Endothelial cell (in vitro differentiated cells): ENCODE measurements at regions not wholly inside any gene's neighbourhood (a gene's known extent, or its start where the extent isn't known, plus 50 kb on each side); places are given as distances from the start of the nearest gene placed in this dataset.

Source experiments
- DNase-seq: peaks from one replicate; pipeline ENCODE4 v3.0.0; 2021; ENCODE audit warnings: low spot score
- H3K27ac Mint-ChIP-seq: one replicate; pipeline ENCODE4 v1.8.0; 2021; ENCODE audit warnings: mixed read lengths, inconsistent platforms; ENCODE audit not compliant: unreplicated experiment
- H3K27me3 Mint-ChIP-seq: one replicate; pipeline ENCODE4 v1.8.0; 2021; ENCODE audit warnings: mild to moderate bottlenecking, moderate library complexity, mixed read lengths, inconsistent platforms; ENCODE audit not compliant: unreplicated experiment
- H3K36me3 Mint-ChIP-seq: one replicate; pipeline ENCODE4 v1.8.0; 2021; ENCODE audit warnings: mild to moderate bottlenecking, low read depth, mixed read lengths, inconsistent platforms; ENCODE audit not compliant: unreplicated experiment
- H3K4me1 Mint-ChIP-seq: one replicate; pipeline ENCODE4 v1.8.0; 2021; ENCODE audit warnings: mild to moderate bottlenecking, mixed read lengths, inconsistent platforms; ENCODE audit not compliant: unreplicated experiment
- H3K4me3 Mint-ChIP-seq: one replicate; pipeline ENCODE4 v1.8.0; 2021; ENCODE audit warnings: mild to moderate bottlenecking, mixed read lengths, inconsistent platforms; ENCODE audit not compliant: unreplicated experiment
- H3K9me3 Mint-ChIP-seq: one replicate; pipeline ENCODE4 v1.8.0; 2021; ENCODE audit warnings: mixed read lengths, inconsistent platforms; ENCODE audit not compliant: unreplicated experiment
- TF ChIP-seq, protein P1 (sequence below): fragments of 200-600 bp; sonication (generic); IDR thresholded peaks from one replicate; pipeline ENCODE4 v1.5.0; 2021; ENCODE audit warnings: antibody characterized with exemption; ENCODE audit not compliant: unreplicated experiment

DNA sequence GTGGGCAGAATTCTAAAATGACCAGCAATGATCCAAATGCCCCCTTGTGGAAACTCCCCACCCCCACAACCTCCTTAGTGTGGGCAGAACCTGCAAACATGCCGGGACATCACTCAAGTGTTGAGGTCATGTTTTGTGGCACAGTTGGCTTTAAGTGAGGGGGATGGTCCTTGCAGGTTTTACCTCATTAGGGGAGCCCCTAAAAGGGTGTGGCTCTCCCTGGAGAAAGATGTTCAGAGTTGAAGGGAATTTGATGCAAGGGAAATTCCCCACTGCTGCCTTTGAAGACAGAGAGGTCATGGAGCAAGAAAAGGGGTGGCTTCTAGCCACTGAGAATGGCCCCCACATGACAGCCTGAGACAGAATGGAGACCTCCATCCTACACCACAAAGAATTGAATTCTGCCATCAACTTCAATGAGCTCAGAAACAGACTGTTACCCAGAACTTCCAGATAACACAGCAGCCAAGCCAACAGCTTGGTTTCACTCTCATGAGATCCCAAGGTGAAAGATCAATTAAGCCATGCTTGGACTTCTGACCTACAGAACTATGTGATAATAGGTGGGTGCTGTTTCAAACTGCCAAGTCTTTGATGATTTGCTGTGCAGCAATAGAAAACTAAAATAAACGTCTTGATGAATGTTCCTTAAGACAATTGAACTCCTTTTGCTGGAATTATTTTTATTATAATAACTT lies 103.4 kb downstream of the MED10 start:
- no peak overlapping the region for H3K27ac Mint-ChIP-seq
- H3K9me3 Mint-ChIP-seq = no peaks in the 10 kb centered on the region
- no peaks in the 10 kb centered on the region for H3K4me1 Mint-ChIP-seq
- H3K27me3 Mint-ChIP-seq = peaks cover 5% of the 10 kb centered on the region
- H3K4me3 Mint-ChIP-seq = no peak overlapping the region
- DNase-seq = no peak
- H3K36me3 Mint-ChIP-seq = no peaks in the 10 kb centered on the region
- TF ChIP-seq, protein P1, sequence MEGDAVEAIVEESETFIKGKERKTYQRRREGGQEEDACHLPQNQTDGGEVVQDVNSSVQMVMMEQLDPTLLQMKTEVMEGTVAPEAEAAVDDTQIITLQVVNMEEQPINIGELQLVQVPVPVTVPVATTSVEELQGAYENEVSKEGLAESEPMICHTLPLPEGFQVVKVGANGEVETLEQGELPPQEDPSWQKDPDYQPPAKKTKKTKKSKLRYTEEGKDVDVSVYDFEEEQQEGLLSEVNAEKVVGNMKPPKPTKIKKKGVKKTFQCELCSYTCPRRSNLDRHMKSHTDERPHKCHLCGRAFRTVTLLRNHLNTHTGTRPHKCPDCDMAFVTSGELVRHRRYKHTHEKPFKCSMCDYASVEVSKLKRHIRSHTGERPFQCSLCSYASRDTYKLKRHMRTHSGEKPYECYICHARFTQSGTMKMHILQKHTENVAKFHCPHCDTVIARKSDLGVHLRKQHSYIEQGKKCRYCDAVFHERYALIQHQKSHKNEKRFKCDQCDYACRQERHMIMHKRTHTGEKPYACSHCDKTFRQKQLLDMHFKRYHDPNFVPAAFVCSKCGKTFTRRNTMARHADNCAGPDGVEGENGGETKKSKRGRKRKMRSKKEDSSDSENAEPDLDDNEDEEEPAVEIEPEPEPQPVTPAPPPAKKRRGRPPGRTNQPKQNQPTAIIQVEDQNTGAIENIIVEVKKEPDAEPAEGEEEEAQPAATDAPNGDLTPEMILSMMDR = no peak

DNA sequence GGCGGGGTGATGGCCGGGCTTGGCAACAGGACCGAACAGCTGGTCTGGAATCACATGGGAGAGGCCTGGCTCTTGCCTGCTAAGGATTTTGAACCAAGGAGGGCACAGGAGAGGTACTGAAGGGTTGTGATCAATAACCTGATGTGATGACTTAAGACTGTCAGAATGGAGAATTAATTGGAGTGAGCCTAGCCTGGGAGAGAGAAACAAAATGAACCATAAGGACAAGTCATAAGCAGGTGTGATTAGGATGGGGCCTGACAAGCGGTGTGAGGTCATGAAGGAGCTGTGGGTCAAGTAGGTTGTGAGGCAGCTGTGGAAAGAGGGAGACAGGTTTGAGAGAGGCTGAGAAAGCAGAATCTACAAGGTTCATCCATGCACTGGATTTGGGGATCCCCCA lies 104.6 kb downstream of the MED10 start:
- no peaks in the 10 kb centered on the region for H3K36me3 Mint-ChIP-seq
- TF ChIP-seq, protein P1 = no peak

DNA sequence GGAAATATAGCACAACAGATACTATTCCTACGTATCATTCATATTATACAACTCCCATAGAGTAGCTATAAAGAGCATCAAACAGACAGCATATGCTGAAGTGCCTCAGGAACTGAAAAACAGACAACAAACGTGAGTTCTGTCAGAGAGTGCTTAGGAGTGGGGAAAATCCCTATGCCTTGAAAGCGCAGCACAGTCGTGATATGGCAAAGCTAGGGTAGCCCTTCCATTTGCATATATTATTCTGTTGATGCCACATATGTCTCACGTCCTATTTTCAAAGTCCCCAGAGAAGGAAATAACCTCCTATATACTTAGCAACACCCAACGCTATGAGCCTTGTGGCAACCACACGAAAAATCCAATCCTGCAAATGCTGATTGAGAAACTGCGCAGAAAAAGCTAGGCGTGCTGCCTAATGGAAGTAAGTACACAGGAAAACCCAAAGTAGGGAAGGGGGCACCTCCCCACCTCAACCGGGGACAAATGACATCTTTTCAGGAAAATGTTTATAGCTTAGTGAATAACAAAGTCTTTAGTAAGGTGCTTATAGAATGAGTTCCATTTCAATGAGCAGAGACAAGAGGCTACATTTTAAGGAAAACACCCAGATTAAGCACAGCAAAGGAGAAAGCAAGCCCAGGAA lies 105.1 kb downstream of the MED10 start:
- DNase-seq = no peak
- Mint-ChIP-seq H3K27me3 (peaks cover 4% of the 10 kb centered on the region), H3K9me3 (no peaks in the 10 kb centered on the region), H3K4me3 (no peak overlapping the region), H3K27ac (no peak overlapping the region), H3K4me1 (no peaks in the 10 kb centered on the region), H3K36me3 (no peaks in the 10 kb centered on the region)
- TF ChIP-seq, protein P1 = no peak

More for the DNA sequence above, 104.6 kb downstream of the MED10 start:
- H3K4me3 Mint-ChIP-seq = no peak overlapping the region
- no peaks in the 10 kb centered on the region for H3K9me3 Mint-ChIP-seq
- DNase-seq = no peak
- no peak overlapping the region for H3K27ac Mint-ChIP-seq
- H3K27me3 Mint-ChIP-seq = peaks cover 5% of the 10 kb centered on the region
- H3K4me1 Mint-ChIP-seq = no peaks in the 10 kb centered on the region

DNA sequence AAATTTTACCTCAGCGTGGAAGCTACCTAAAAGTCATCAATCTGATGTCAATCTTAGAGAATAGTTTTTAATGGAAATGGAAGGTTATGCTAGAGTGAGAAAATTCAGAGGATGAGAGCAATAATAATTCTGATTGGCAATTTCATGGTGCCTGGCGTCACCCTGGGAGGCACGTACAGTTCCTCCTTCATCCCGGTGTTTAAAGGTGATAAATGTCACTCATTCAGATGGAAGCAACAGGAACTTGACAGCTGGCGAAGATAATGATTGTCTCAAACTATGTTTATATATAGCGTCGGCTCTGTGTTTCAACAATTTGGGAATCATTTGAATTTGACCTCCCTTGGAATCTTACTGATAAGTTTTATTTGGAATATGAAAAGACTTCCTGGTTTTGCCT lies 108.4 kb downstream of the MED10 start:
- peaks cover 3% of the 10 kb centered on the region for H3K27me3 Mint-ChIP-seq
- H3K36me3 Mint-ChIP-seq = no peaks in the 10 kb centered on the region
- no peak overlapping the region for H3K27ac Mint-ChIP-seq
- no peak overlapping the region for H3K4me3 Mint-ChIP-seq
- no peaks in the 10 kb centered on the region for H3K9me3 Mint-ChIP-seq
- TF ChIP-seq, protein P1 = no peak
- H3K4me1 Mint-ChIP-seq = no peaks in the 10 kb centered on the region
- DNase-seq = no peak

DNA sequence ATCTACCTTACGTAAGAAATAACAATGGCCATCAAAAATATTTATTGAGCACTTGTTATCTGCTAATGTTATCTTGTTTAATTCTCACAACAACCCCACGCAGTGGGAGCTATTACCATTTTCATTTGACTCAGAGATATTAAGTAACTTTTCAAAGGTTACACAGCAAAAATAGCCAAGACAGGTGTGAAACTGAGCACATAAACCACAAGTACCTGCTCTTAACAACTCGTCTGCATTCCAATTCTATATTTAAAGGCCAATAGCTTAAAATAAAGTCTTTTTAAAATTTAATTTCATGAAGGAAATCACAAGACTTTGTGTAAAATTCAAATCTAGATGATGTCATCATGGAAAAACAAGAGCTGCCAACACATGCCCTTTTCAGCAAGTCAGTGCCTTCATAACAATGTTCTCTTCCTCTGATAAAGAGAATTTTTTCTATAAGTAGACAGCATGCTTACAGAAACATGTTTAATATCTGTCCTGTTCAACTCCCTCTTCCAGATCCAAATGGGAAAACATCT lies 111.6 kb downstream of the MED10 start:
- TF ChIP-seq, protein P1 = no peak
- no peaks in the 10 kb centered on the region for H3K9me3 Mint-ChIP-seq
- H3K4me3 Mint-ChIP-seq = no peak overlapping the region
- H3K27ac Mint-ChIP-seq = no peak overlapping the region
- no peaks in the 10 kb centered on the region for H3K4me1 Mint-ChIP-seq
- no peaks in the 10 kb centered on the region for H3K36me3 Mint-ChIP-seq
- DNase-seq = no peak
- H3K27me3 Mint-ChIP-seq = peaks cover 1% of the 10 kb centered on the region
